MM.1S (cell line): ENCODE measurements at regions not wholly inside any gene's neighbourhood (a gene's known extent, or its start where the extent isn't known, plus 50 kb on each side); places are given as distances from the start of the nearest gene placed in this dataset.

ENCODE experiments used
- EZH2phosphoT487 ChIP-seq: fragments of 300-600 bp; sonication (generic); IDR thresholded peaks from 2 replicates; pipeline ENCODE4 v1.6.1; 2018; ENCODE audit warnings: antibody characterized with exemption, low read length
- TF ChIP-seq, protein P1 (sequence below): fragments of 300-600 bp; sonication (generic); IDR thresholded peaks from 2 replicates; pipeline ENCODE4 v1.5.1; 2016; ENCODE audit warnings: antibody characterized with exemption, low read length, mixed read lengths

DNA sequence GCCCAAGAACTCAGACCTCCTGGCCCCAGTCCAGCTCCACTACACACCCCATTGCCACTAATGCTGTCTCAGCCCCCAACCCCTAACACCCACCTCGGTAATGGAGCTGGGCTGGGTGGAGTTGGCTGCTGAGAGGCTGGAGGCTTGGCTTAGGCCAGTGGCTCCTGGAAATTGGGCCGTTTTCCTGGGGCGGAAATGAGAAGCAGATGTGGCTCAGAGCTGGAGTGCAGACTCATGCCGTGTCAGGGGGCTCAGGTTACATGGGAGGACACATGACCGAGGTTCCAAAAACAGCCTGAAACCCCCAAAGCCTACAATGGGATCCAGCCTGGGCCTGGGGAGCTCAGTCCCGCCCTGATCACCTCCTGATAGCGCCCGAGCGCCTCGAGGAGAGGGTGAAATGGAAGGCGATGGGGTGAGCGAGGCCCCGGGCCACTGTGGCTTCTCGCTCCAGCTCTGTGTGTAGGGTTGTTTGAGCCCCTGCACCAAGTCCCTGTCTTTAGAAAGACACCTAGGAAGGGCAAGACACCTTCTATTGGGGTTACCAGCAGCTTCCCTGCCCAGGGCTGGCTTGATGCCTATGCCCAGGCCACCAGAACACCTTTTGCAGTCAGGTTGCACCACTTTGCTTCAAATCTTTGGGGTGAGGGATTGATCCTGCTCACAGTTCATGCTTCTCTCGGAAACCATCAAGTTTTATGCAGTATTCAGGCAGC lies 175.7 kb upstream of the HAAO start:
- TF ChIP-seq, protein P1, sequence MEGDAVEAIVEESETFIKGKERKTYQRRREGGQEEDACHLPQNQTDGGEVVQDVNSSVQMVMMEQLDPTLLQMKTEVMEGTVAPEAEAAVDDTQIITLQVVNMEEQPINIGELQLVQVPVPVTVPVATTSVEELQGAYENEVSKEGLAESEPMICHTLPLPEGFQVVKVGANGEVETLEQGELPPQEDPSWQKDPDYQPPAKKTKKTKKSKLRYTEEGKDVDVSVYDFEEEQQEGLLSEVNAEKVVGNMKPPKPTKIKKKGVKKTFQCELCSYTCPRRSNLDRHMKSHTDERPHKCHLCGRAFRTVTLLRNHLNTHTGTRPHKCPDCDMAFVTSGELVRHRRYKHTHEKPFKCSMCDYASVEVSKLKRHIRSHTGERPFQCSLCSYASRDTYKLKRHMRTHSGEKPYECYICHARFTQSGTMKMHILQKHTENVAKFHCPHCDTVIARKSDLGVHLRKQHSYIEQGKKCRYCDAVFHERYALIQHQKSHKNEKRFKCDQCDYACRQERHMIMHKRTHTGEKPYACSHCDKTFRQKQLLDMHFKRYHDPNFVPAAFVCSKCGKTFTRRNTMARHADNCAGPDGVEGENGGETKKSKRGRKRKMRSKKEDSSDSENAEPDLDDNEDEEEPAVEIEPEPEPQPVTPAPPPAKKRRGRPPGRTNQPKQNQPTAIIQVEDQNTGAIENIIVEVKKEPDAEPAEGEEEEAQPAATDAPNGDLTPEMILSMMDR = no peak
- TF ChIP-seq EZH2phosphoT487 = no peak
